IPS-11a (cell line): ENCODE measurements at regions not wholly inside any gene's neighbourhood (a gene's known extent, or its start where the extent isn't known, plus 50 kb on each side); places are given as distances from the start of the nearest gene placed in this dataset.

ENCODE experiments used
- H3K4me3 ChIP-seq: one replicate; pipeline ENCODE4 v1.5.1; 2013; ENCODE audit warnings: low read depth, low read length, control low read depth

GRCh38 chr3:24595796-24596195 is 101.1 kb upstream of the THRB start:
- H3K4me3 ChIP-seq, result no peak overlapping the region

- H3K4me3 ChIP-seq, result no peak overlapping the region
Measured at GRCh38 chr3:24596626-24597025, 102.0 kb upstream of the THRB start.

- no peak overlapping the region for H3K4me3 ChIP-seq
Measured at GRCh38 chr3:24598695-24599470, 104.2 kb upstream of the THRB start.

GRCh38 chr3:24601066-24601939 is 106.7 kb upstream of the THRB start:
- H3K4me3 ChIP-seq, result no peak overlapping the region

GRCh38 chr3:24604215-24604614 is 109.6 kb upstream of the THRB start:
- no peak overlapping the region for H3K4me3 ChIP-seq

- H3K4me3 ChIP-seq, result no peak overlapping the region
Measured at GRCh38 chr3:24605511-24606028, 110.9 kb upstream of the THRB start.

GRCh38 chr3:24607281-24607680 is 112.6 kb upstream of the THRB start:
- no peak overlapping the region for H3K4me3 ChIP-seq

GRCh38 chr3:24608701-24609390 is 114.2 kb upstream of the THRB start:
- H3K4me3 ChIP-seq, result no peak overlapping the region

- no peak overlapping the region for H3K4me3 ChIP-seq
Measured at GRCh38 chr3:24614359-24614758, 119.7 kb upstream of the THRB start.

GRCh38 chr3:24615177-24615576 is 120.5 kb upstream of the THRB start:
- no peak overlapping the region for H3K4me3 ChIP-seq

GRCh38 chr3:24616110-24616829 is 121.6 kb upstream of the THRB start:
- no peak overlapping the region for H3K4me3 ChIP-seq

- no peak overlapping the region for H3K4me3 ChIP-seq
Measured at GRCh38 chr3:24622138-24622537, 127.5 kb upstream of the THRB start.

GRCh38 chr3:24622696-24623225 is 128.1 kb upstream of the THRB start:
- H3K4me3 ChIP-seq, result no peak overlapping the region

- no peak overlapping the region for H3K4me3 ChIP-seq
Measured at GRCh38 chr3:24623657-24624056, 129.0 kb upstream of the THRB start.

- no peak overlapping the region for H3K4me3 ChIP-seq
Measured at GRCh38 chr3:24624938-24625681, 130.5 kb upstream of the THRB start.

GRCh38 chr3:24628523-24629258 is 134.0 kb upstream of the THRB start:
- no peak overlapping the region for H3K4me3 ChIP-seq

GRCh38 chr3:24631481-24631880 is 136.8 kb upstream of the THRB start:
- no peak overlapping the region for H3K4me3 ChIP-seq

GRCh38 chr3:24639061-24639460 is 144.4 kb upstream of the THRB start:
- H3K4me3 ChIP-seq, result no peak overlapping the region
